ENCODE measurements at regions not wholly inside any gene's neighbourhood (a gene's known extent, or its start where the extent isn't known, plus 50 kb on each side); places are given as distances from the start of the nearest gene placed in this dataset.

DNA sequence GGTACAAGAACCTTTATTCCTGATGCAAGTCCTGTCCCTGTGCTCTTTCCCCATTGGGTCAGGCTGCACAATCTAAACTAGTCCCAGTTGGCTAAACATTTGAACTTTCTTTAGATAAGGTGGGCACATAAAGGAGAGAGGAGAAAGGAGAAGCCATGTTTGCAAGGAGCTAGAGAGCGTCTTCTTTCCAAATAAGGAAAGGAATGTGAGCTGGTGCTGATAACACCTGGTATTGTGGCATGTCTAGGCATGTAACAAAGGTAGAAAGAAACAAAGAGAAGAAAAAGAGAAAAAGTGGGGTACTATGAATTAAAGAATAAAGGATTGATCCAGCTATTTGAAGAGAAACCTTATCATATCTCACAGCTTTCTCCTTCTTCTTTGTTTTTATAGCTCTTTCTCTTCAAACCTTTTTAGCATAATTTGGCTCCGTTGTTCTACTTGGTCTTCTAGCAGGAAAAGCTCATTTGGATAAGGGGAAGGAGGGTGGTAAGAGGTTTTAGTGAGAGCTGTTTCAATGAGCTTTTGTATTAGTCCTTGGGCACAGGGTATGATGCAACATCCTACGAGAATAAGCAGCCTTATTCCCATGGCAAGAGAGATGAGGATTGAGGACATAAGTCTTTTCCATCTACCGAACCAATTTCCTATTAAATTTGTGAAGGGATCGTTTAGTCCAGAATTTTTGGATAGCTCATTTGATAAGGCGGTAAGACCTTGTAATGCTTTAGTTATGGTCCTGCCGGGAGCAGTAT is 415.5 kb upstream of the MAN1A1 start:
- peaks cover 13% of the 10 kb centered on the region for H3K36me3 Mint-ChIP-seq (ENCODE audit: low read depth)
- Histone ChIP-seq H2AFZ (no peak overlapping the region), H4K20me1 (replicated peaks; ENCODE audit: insufficient read depth) (no peaks in the 10 kb centered on the region), H3K27me3 (ENCODE audit: insufficient read depth) (no peaks in the 10 kb centered on the region), H3F3A (replicated peaks; ENCODE audit: low read depth) (no peaks in the 10 kb centered on the region), H3K9me2 (ENCODE audit: insufficient read depth) (peaks cover 14% of the 10 kb centered on the region; the same call in 1 of the 2 replicates), H3K4me1 (ENCODE audit: insufficient read depth) (no peaks in the 10 kb centered on the region), H3K27ac (ENCODE audit: low read depth) (no peak overlapping the region), H3K79me2 (replicated peaks; ENCODE audit: insufficient read depth) (no peaks in the 10 kb centered on the region), H3K36me3 (ENCODE audit: insufficient read depth) (no peaks in the 10 kb centered on the region), H3K4me3 (no peak overlapping the region), H3K4me2 (no peak overlapping the region)
- no peaks in the 10 kb centered on the region for H3K27me3 Mint-ChIP-seq (ENCODE audit: insufficient read depth, low read depth, poor library complexity)
- DNase-seq (ENCODE audit: low spot score) (peak; percentile 35), ATAC-seq (peak; percentile 42; the same call in 2 of the 3 replicates)
- H3K4me3 Mint-ChIP-seq: no peak overlapping the region
- peaks cover 9% of the 10 kb centered on the region for H3K4me1 Mint-ChIP-seq
- peak overlapping the region; percentile 92 for H3K27ac Mint-ChIP-seq
- peaks cover 7% of the 10 kb centered on the region for H3K9me3 Mint-ChIP-seq
- no peak for TF ChIP-seq CREB1 (CRISPR knock-in tag; IDR thresholded peaks at IDR 0.05; ENCODE audit: low read depth)
- TF ChIP-seq, protein P1, sequence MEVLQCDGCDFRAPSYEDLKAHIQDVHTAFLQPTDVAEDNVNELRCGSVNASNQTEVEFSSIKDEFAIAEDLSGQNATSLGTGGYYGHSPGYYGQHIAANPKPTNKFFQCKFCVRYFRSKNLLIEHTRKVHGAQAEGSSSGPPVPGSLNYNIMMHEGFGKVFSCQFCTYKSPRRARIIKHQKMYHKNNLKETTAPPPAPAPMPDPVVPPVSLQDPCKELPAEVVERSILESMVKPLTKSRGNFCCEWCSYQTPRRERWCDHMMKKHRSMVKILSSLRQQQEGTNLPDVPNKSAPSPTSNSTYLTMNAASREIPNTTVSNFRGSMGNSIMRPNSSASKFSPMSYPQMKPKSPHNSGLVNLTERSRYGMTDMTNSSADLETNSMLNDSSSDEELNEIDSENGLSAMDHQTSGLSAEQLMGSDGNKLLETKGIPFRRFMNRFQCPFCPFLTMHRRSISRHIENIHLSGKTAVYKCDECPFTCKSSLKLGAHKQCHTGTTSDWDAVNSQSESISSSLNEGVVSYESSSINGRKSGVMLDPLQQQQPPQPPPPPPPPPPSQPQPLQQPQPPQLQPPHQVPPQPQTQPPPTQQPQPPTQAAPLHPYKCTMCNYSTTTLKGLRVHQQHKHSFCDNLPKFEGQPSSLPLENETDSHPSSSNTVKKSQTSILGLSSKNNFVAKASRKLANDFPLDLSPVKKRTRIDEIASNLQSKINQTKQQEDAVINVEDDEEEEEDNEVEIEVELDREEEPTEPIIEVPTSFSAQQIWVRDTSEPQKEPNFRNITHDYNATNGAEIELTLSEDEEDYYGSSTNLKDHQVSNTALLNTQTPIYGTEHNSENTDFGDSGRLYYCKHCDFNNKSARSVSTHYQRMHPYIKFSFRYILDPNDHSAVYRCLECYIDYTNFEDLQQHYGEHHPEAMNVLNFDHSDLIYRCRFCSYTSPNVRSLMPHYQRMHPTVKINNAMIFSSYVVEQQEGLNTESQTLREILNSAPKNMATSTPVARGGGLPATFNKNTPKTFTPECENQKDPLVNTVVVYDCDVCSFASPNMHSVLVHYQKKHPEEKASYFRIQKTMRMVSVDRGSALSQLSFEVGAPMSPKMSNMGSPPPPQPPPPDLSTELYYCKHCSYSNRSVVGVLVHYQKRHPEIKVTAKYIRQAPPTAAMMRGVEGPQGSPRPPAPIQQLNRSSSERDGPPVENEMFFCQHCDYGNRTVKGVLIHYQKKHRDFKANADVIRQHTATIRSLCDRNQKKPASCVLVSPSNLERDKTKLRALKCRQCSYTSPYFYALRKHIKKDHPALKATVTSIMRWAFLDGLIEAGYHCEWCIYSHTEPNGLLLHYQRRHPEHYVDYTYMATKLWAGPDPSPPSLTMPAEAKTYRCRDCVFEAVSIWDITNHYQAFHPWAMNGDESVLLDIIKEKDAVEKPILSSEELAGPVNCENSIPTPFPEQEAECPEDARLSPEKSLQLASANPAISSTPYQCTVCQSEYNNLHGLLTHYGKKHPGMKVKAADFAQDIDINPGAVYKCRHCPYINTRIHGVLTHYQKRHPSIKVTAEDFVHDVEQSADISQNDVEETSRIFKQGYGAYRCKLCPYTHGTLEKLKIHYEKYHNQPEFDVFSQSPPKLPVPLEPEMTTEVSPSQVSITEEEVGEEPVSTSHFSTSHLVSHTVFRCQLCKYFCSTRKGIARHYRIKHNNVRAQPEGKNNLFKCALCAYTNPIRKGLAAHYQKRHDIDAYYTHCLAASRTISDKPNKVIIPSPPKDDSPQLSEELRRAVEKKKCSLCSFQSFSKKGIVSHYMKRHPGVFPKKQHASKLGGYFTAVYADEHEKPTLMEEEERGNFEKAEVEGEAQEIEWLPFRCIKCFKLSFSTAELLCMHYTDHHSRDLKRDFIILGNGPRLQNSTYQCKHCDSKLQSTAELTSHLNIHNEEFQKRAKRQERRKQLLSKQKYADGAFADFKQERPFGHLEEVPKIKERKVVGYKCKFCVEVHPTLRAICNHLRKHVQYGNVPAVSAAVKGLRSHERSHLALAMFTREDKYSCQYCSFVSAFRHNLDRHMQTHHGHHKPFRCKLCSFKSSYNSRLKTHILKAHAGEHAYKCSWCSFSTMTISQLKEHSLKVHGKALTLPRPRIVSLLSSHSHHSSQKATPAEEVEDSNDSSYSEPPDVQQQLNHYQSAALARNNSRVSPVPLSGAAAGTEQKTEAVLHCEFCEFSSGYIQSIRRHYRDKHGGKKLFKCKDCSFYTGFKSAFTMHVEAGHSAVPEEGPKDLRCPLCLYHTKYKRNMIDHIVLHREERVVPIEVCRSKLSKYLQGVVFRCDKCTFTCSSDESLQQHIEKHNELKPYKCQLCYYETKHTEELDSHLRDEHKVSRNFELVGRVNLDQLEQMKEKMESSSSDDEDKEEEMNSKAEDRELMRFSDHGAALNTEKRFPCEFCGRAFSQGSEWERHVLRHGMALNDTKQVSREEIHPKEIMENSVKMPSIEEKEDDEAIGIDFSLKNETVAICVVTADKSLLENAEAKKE (CRISPR knock-in tag; IDR thresholded peaks at IDR 0.05): no peak
- TF ChIP-seq JUNB (IDR thresholded peaks at IDR 0.05; ENCODE audit: unreplicated experiment): no peak
- TF ChIP-seq, protein P2, sequence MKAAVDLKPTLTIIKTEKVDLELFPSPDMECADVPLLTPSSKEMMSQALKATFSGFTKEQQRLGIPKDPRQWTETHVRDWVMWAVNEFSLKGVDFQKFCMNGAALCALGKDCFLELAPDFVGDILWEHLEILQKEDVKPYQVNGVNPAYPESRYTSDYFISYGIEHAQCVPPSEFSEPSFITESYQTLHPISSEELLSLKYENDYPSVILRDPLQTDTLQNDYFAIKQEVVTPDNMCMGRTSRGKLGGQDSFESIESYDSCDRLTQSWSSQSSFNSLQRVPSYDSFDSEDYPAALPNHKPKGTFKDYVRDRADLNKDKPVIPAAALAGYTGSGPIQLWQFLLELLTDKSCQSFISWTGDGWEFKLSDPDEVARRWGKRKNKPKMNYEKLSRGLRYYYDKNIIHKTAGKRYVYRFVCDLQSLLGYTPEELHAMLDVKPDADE (IDR thresholded peaks at IDR 0.05): no peak
- TF ChIP-seq, protein P3, sequence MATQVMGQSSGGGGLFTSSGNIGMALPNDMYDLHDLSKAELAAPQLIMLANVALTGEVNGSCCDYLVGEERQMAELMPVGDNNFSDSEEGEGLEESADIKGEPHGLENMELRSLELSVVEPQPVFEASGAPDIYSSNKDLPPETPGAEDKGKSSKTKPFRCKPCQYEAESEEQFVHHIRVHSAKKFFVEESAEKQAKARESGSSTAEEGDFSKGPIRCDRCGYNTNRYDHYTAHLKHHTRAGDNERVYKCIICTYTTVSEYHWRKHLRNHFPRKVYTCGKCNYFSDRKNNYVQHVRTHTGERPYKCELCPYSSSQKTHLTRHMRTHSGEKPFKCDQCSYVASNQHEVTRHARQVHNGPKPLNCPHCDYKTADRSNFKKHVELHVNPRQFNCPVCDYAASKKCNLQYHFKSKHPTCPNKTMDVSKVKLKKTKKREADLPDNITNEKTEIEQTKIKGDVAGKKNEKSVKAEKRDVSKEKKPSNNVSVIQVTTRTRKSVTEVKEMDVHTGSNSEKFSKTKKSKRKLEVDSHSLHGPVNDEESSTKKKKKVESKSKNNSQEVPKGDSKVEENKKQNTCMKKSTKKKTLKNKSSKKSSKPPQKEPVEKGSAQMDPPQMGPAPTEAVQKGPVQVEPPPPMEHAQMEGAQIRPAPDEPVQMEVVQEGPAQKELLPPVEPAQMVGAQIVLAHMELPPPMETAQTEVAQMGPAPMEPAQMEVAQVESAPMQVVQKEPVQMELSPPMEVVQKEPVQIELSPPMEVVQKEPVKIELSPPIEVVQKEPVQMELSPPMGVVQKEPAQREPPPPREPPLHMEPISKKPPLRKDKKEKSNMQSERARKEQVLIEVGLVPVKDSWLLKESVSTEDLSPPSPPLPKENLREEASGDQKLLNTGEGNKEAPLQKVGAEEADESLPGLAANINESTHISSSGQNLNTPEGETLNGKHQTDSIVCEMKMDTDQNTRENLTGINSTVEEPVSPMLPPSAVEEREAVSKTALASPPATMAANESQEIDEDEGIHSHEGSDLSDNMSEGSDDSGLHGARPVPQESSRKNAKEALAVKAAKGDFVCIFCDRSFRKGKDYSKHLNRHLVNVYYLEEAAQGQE (IDR thresholded peaks at IDR 0.05; ENCODE audit: unreplicated experiment): no peak
- TF ChIP-seq ZNF114 (CRISPR knock-in tag; IDR thresholded peaks at IDR 0.05): no peak
- TF ChIP-seq POLR2AphosphoS5 (IDR thresholded peaks at IDR 0.05; ENCODE audit: low read depth): no peak
- TF ChIP-seq ZNF331 (CRISPR knock-in tag; IDR thresholded peaks at IDR 0.05; ENCODE audit: low read depth): no peak
- no peak for TF ChIP-seq EZH2 (IDR thresholded peaks at IDR 0.05; ENCODE audit: low read depth, unreplicated experiment)
- TF ChIP-seq NANOG (IDR thresholded peaks at IDR 0.05; ENCODE audit: borderline replicate concordance): no peak
- TF ChIP-seq STAT1 (IDR thresholded peaks at IDR 0.05; ENCODE audit: unreplicated experiment): no peak
- TF ChIP-seq EZH2phosphoT487 (IDR thresholded peaks at IDR 0.05; ENCODE audit: unreplicated experiment): no peak
